Stomach (tissue), 8 donors: ENCODE measurements at regions not wholly inside any gene's neighbourhood (a gene's known extent, or its start where the extent isn't known, plus 50 kb on each side); places are given as distances from the start of the nearest gene placed in this dataset.

Experiments used
- DNase-seq, 2 donors: peaks; one replicate each; pipeline versions ENCODE4 v3.0.0 to v3.0.0-alpha.2; 2013 to 2019
- H3K27ac ChIP-seq, 5 donors: fragments of 200-600 bp in 4 of 5; sonication (generic) in 4 of 5; one replicate each; pipeline ENCODE4 v1.5.1; 2013 to 2019; ENCODE audit warnings: mild to moderate bottlenecking in 1 of 5, moderate library complexity in 1 of 5
- H3K27me3 ChIP-seq, 3 donors: fragments of 200-600 bp; sonication (generic); one replicate each; pipeline ENCODE4 v1.5.1; 2017 to 2019; ENCODE audit warnings: mixed run types in 1 of 3
- H3K36me3 ChIP-seq, 4 donors: fragments of 200-600 bp; sonication (generic); 1 replicate in 3 of 4; 2 replicates in 1 of 4; pipeline ENCODE4 v1.5.1; 2016 to 2019
- H3K4me1 ChIP-seq, 4 donors: fragments of 200-600 bp; sonication (generic); one replicate each; pipeline ENCODE4 v1.5.1; 2016 to 2019
- H3K4me3 ChIP-seq, 4 donors: fragments of 200-600 bp; sonication (generic) in 3 of 4; one replicate each; pipeline ENCODE4 v1.5.1; 2016 to 2019; ENCODE audit warnings: mild to moderate bottlenecking in 1 of 4
- H3K9me3 ChIP-seq, 4 donors: fragments of 200-600 bp; sonication (generic); one replicate each; pipeline ENCODE4 v1.5.1; 2016 to 2019
- EP300 ChIP-seq: sonication (generic); formaldehyde crosslinking; IDR thresholded peaks from one replicate; pipeline ENCODE4 v1.6.1; 2017; ENCODE audit warnings: antibody characterized with exemption
- POLR2A ChIP-seq, 4 donors: fragments of 450-650 bp; IDR thresholded peaks; one replicate each; pipeline ENCODE4 v1.6.1; 2016; ENCODE audit warnings: antibody characterized with exemption in 4 of 4, control low read depth in 2 of 4, mild to moderate bottlenecking in 1 of 4, moderate library complexity in 1 of 4
- POLR2AphosphoS5 ChIP-seq, 3 donors: sonication (generic); formaldehyde crosslinking; IDR thresholded peaks; one replicate each; pipeline ENCODE4 v1.6.1; 2016; ENCODE audit warnings: antibody characterized with exemption in 3 of 3
- WGBS, 5 donors: extraction: QIAGEN DNeasy Blood & Tissue Kit in 3 of 5; methylation state at CpG; one replicate each; pipeline versions ENCODE4 v1.1.5 to v1.1.7; 2013 to 2018; 5-methylcytosine and 5-hydroxymethylcytosine counted together
- intact Hi-C: fragments of 100-400 bp; cut with DNase I; formaldehyde crosslinking; loops from one replicate; pipeline ENCODE4 v1.15.1; 2023; ENCODE audit warnings: low total_unique reads
- TF ChIP-seq, protein P1 (sequence below), 7 experiments: fragments of 450-650 bp in 4 of 7; fragments of 200-600 bp in 3 of 7; sonication (generic) in 3 of 7; IDR thresholded peaks; one replicate each; pipeline ENCODE4 v1.5.1; 2016 to 2019; ENCODE audit warnings: antibody characterized with exemption in 7 of 7, control low read depth in 2 of 7, mild to moderate bottlenecking in 1 of 7
- donor health status: healthy with polysubstance abuse.
- donor health status: Bipolar disorder and iron deficiency.
- donor health status: healthy.

DNA sequence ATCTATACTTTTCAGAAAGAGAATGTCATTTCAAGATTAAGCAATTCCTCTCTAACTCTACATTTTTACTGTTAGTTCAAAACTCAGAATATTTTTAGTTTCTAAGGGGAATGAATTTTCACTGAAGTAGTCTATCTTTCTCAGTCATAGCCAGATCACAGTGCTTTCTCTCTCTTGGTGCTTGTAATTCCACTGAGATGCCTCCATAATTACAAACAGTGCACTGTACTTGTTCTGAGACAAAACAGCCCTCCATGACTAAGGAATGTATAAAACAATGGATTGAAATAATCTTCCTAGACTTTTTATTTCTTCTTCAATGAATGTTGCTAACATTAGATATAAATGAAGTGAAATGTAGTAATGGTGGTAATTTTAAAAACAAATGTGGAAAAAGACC, 603.2 kb upstream of the FAM241A start:
- intact Hi-C loops, result no loop called here
- no peak overlapping the region for H3K4me3 ChIP-seq
- H3K27ac ChIP-seq, result no peak overlapping the region
- no peaks in the 10 kb centered on the region for H3K9me3 ChIP-seq
- no peaks in the 10 kb centered on the region for H3K27me3 ChIP-seq
- H3K4me1 ChIP-seq, result no peaks in the 10 kb centered on the region
- DNase-seq, result no peak
- TF ChIP-seq POLR2AphosphoS5 (IDR thresholded peaks at IDR 0.05) (no peak), EP300 (no peak), POLR2A (IDR thresholded peaks at IDR 0.05) (no peak)
- TF ChIP-seq, protein P1, sequence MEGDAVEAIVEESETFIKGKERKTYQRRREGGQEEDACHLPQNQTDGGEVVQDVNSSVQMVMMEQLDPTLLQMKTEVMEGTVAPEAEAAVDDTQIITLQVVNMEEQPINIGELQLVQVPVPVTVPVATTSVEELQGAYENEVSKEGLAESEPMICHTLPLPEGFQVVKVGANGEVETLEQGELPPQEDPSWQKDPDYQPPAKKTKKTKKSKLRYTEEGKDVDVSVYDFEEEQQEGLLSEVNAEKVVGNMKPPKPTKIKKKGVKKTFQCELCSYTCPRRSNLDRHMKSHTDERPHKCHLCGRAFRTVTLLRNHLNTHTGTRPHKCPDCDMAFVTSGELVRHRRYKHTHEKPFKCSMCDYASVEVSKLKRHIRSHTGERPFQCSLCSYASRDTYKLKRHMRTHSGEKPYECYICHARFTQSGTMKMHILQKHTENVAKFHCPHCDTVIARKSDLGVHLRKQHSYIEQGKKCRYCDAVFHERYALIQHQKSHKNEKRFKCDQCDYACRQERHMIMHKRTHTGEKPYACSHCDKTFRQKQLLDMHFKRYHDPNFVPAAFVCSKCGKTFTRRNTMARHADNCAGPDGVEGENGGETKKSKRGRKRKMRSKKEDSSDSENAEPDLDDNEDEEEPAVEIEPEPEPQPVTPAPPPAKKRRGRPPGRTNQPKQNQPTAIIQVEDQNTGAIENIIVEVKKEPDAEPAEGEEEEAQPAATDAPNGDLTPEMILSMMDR (IDR thresholded peaks at IDR 0.05), result no peak
- no peaks in the 10 kb centered on the region for H3K36me3 ChIP-seq

DNA sequence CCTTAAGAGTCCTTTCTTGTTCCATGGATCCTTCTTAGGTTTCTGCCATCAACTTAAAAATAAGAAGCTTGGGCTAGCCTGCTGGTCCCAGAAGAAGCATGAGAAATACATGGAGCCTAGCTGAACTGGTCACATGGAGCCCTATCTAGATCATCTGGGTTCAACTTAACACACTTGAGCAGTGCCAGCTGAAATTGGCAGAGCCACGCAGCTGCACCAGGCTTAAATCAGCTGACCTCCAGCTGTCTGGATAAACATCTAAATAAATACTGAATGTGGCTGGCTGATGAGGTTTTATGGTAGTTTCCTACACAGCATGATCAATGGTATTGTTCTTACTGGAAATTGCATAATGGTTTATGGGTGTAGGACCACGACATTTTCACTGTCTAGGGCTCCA, 598.4 kb upstream of the FAM241A start:
- DNase-seq, result no peak
- TF ChIP-seq EP300, result no peak
- TF ChIP-seq POLR2A (IDR thresholded peaks at IDR 0.05), result no peak
- no peak for TF ChIP-seq POLR2AphosphoS5 (IDR thresholded peaks at IDR 0.05)
- TF ChIP-seq, protein P1 (IDR thresholded peaks at IDR 0.05), result no peak
- intact Hi-C loops, result no loop called here
- Histone ChIP-seq H3K4me1 (no peaks in the 10 kb centered on the region), H3K4me3 (no peak overlapping the region), H3K27ac (no peak overlapping the region), H3K9me3 (no peaks in the 10 kb centered on the region), H3K27me3 (no peaks in the 10 kb centered on the region), H3K36me3 (no peaks in the 10 kb centered on the region)
- 31 to 51% (median 34%) methylated on average over 2 of the region's 2 CpGs for WGBS, 5 donors

DNA sequence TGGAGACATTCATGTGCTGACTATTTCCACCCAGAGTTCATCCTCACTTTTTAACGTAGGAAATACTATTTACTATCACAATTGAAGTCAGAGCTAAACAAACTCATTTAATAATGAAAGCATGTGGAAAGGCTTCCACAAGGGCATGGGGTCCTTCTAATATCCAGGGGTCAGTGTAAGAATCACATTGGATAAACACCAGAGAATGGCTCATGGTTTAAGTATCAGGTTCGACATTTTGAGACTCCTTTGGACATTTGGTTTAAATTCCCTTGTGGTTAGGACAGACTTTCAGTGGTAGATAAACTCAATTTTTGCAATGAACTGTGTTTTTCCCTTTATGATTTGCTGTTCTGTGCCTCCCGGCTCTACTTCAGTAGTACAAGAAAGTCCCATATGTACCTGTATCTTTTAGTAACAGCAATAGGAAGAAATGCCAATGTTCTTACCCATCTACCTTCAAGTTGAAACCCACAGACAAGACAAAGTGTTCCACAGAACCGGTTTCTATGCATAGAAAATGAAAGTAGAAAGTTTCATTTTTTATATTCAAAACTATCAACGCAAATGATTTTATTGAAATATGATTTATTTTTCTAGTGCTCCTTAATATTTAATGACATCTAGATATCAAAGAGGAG, 589.0 kb upstream of the FAM241A start:
- no peak for DNase-seq
- TF ChIP-seq EP300, result no peak
- no peak for TF ChIP-seq POLR2A (IDR thresholded peaks at IDR 0.05)
- TF ChIP-seq, protein P1 (IDR thresholded peaks at IDR 0.05), result no peak
- no peak for TF ChIP-seq POLR2AphosphoS5 (IDR thresholded peaks at IDR 0.05)
- 65 to 75% (median 71%) methylated on average over 5 of the region's 5 CpGs for WGBS, 5 donors
- H3K27me3 ChIP-seq, result no peaks in the 10 kb centered on the region
- no peaks in the 10 kb centered on the region for H3K9me3 ChIP-seq
- intact Hi-C loops, result no loop called here
- no peaks in the 10 kb centered on the region for H3K4me1 ChIP-seq
- H3K4me3 ChIP-seq, result no peak overlapping the region
- H3K36me3 ChIP-seq, result no peaks in the 10 kb centered on the region
- no peak overlapping the region for H3K27ac ChIP-seq

DNA sequence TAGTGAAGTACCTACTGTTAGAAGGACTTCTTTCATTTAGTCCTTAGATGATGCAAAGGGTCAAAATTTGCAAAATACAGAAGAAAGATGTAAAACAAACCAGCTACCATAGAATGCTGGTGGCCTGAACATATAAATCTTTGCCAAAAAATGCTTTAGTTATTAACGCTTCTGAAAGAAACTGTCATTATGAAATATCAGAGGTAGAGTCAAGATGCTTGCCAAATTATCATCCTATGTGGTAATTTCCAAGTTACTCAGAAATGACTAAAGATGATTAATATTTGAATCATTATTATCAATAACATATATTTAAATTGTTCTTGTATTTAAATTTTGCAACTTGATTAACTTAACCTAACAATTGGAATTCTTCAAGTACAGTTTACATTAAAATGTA, 588.4 kb upstream of the FAM241A start:
- Histone ChIP-seq H3K4me1 (no peaks in the 10 kb centered on the region), H3K27ac (no peak overlapping the region), H3K27me3 (no peaks in the 10 kb centered on the region), H3K36me3 (no peaks in the 10 kb centered on the region), H3K9me3 (no peaks in the 10 kb centered on the region), H3K4me3 (no peak overlapping the region)
- intact Hi-C loops, result no loop called here
- DNase-seq, result no peak
- WGBS, 5 donors, result 78 to 96% (median 92%) methylated on average over 1 of the region's 1 CpG
- TF ChIP-seq POLR2A (IDR thresholded peaks at IDR 0.05) (no peak), POLR2AphosphoS5 (IDR thresholded peaks at IDR 0.05) (no peak), EP300 (no peak)
- TF ChIP-seq, protein P1 (IDR thresholded peaks at IDR 0.05), result no peak
